Lower leg skin (tissue), 3 donors: ENCODE measurements at regions not wholly inside any gene's neighbourhood (a gene's known extent, or its start where the extent isn't known, plus 50 kb on each side); places are given as distances from the start of the nearest gene placed in this dataset.

ENCODE experiments used
- POLR2A ChIP-seq, 2 donors: fragments of 450-650 bp; IDR thresholded peaks; one replicate each; pipeline ENCODE4 v1.6.1; 2016 to 2017; ENCODE audit warnings: antibody characterized with exemption in 2 of 2, mild to moderate bottlenecking in 1 of 2, moderate library complexity in 1 of 2
- TF ChIP-seq, protein P1 (sequence below), 3 donors: fragments of 450-650 bp; IDR thresholded peaks; one replicate each; pipeline ENCODE4 v1.5.1; 2016; ENCODE audit warnings: antibody characterized with exemption in 3 of 3, mild to moderate bottlenecking in 3 of 3, moderate library complexity in 2 of 3

DNA sequence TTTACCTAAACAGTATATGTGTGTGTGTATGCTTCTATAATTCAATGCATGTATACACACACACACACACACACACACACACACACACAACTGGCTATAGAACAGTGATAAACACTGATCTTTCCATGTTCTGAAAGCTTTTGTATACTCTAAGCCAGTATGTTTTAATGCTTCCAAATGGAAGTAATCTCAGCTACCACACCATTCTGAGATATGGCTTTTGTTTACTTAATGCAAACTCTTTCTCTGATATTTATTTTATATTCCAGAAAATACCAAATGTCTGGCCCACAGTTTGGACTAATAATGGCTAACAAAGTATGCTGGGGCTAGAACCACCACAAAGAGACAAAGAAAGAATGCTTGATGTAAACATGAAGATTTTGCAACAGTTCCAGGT is 199.4 kb upstream of the ARHGEF26 start:
- TF ChIP-seq, protein P1, sequence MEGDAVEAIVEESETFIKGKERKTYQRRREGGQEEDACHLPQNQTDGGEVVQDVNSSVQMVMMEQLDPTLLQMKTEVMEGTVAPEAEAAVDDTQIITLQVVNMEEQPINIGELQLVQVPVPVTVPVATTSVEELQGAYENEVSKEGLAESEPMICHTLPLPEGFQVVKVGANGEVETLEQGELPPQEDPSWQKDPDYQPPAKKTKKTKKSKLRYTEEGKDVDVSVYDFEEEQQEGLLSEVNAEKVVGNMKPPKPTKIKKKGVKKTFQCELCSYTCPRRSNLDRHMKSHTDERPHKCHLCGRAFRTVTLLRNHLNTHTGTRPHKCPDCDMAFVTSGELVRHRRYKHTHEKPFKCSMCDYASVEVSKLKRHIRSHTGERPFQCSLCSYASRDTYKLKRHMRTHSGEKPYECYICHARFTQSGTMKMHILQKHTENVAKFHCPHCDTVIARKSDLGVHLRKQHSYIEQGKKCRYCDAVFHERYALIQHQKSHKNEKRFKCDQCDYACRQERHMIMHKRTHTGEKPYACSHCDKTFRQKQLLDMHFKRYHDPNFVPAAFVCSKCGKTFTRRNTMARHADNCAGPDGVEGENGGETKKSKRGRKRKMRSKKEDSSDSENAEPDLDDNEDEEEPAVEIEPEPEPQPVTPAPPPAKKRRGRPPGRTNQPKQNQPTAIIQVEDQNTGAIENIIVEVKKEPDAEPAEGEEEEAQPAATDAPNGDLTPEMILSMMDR (IDR thresholded peaks at IDR 0.05) = no peak
- TF ChIP-seq POLR2A (IDR thresholded peaks at IDR 0.05) = no peak
